Hepatocyte (in vitro differentiated cells): ENCODE measurements at regions not wholly inside any gene's neighbourhood (a gene's known extent, or its start where the extent isn't known, plus 50 kb on each side); places are given as distances from the start of the nearest gene placed in this dataset.

Experiments
- DNase-seq: peaks from one replicate; pipeline ENCODE4 v3.0.0-alpha.2; 2016; ENCODE audit warnings: low spot score
- H2AFZ ChIP-seq: fragments of 200-600 bp; sonication (generic); 2 replicates; pipeline ENCODE4 v1.6.0; 2016; ENCODE audit warnings: antibody characterized with exemption, mild to moderate bottlenecking
- H3K27ac ChIP-seq: fragments of 200-600 bp; sonication (generic); 2 replicates; pipeline ENCODE4 v1.5.1; 2016; ENCODE audit warnings: mild to moderate bottlenecking
- H3K27me3 ChIP-seq: fragments of 200-600 bp; sonication (generic); 2 replicates; pipeline ENCODE4 v1.6.1; 2016
- H3K36me3 ChIP-seq: fragments of 200-600 bp; sonication (generic); replicated peaks from 2 replicates; pipeline ENCODE4 v1.5.1; 2016; ENCODE audit warnings: low read depth; ENCODE audit not compliant: insufficient read depth
- H3K4me1 ChIP-seq: fragments of 200-600 bp; sonication (generic); 2 replicates; pipeline ENCODE4 v1.5.1; 2016; ENCODE audit warnings: mild to moderate bottlenecking, moderate library complexity; ENCODE audit not compliant: insufficient read depth
- H3K4me2 ChIP-seq: fragments of 200-600 bp; sonication (generic); 2 replicates; pipeline ENCODE4 v1.6.0; 2016
- H3K4me3 ChIP-seq: fragments of 200-600 bp; sonication (generic); 2 replicates; pipeline ENCODE4 v1.5.1; 2016; ENCODE audit warnings: mild to moderate bottlenecking
- H3K79me2 ChIP-seq: fragments of 200-600 bp; sonication (generic); 2 replicates; pipeline ENCODE4 v1.6.0; 2017; ENCODE audit warnings: mild to moderate bottlenecking
- H3K9me2 ChIP-seq: fragments of 200-600 bp; sonication (generic); replicated peaks from 2 replicates; pipeline ENCODE4 v1.6.0; 2017; ENCODE audit warnings: mild to moderate bottlenecking; ENCODE audit not compliant: insufficient read depth
- H3K9me3 ChIP-seq: fragments of 200-600 bp; sonication (generic); 2 replicates; pipeline ENCODE4 v1.5.1; 2016; ENCODE audit warnings: low read depth, mild to moderate bottlenecking
- H4K20me1 ChIP-seq: fragments of 200-600 bp; sonication (generic); 2 replicates; pipeline ENCODE4 v1.6.0; 2016; ENCODE audit warnings: mild to moderate bottlenecking; ENCODE audit not compliant: insufficient read depth, poor library complexity, severe bottlenecking
- EZH2 ChIP-seq: fragments of 200-600 bp; sonication (generic); IDR thresholded peaks from 2 replicates; pipeline ENCODE4 v1.6.1; 2016; ENCODE audit warnings: antibody characterized with exemption, mild to moderate bottlenecking, borderline replicate concordance
- EZH2phosphoT487 ChIP-seq: fragments of 200-600 bp; sonication (generic); IDR thresholded peaks from one replicate; pipeline ENCODE4 v1.6.1; 2018; ENCODE audit warnings: antibody characterized with exemption, mild to moderate bottlenecking, low read depth, moderate library complexity; ENCODE audit not compliant: unreplicated experiment, severe bottlenecking
- WGBS: methylation state at CpG from one replicate; pipeline ENCODE4 v1.1.6; 2016; ENCODE audit warnings: low lambda C conversion rate; ENCODE audit errors: missing lambda C conversion rate; 5-methylcytosine and 5-hydroxymethylcytosine counted together
- TF ChIP-seq, protein P1 (sequence below): fragments of 200-600 bp; sonication (generic); IDR thresholded peaks from 2 replicates; pipeline ENCODE4 v1.5.1; 2016; ENCODE audit warnings: antibody characterized with exemption, mild to moderate bottlenecking; ENCODE audit not compliant: poor library complexity

DNA sequence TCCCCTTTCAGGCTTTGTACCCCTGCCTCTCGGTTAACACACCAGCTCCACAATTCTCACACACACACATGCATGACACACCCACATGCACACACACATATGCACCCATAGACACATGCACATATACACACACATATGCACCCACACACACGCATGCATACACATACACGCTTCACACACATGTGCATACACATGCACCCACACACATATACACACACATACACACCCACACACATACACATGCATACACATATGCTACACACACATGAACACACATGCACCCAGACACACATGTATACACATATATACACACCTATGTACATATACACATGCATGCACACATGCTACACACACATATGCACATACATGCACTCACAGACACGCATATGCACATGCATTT, 61.7 kb upstream of the SLC25A33 start:
- H3K4me1 ChIP-seq = peaks cover 10% of the 10 kb centered on the region
- H3K27me3 ChIP-seq = no peaks in the 10 kb centered on the region
- H3K79me2 ChIP-seq = no peaks in the 10 kb centered on the region
- no peak overlapping the region for H3K4me3 ChIP-seq
- no peak for TF ChIP-seq EZH2
- no peak for TF ChIP-seq EZH2phosphoT487
- TF ChIP-seq, protein P1, sequence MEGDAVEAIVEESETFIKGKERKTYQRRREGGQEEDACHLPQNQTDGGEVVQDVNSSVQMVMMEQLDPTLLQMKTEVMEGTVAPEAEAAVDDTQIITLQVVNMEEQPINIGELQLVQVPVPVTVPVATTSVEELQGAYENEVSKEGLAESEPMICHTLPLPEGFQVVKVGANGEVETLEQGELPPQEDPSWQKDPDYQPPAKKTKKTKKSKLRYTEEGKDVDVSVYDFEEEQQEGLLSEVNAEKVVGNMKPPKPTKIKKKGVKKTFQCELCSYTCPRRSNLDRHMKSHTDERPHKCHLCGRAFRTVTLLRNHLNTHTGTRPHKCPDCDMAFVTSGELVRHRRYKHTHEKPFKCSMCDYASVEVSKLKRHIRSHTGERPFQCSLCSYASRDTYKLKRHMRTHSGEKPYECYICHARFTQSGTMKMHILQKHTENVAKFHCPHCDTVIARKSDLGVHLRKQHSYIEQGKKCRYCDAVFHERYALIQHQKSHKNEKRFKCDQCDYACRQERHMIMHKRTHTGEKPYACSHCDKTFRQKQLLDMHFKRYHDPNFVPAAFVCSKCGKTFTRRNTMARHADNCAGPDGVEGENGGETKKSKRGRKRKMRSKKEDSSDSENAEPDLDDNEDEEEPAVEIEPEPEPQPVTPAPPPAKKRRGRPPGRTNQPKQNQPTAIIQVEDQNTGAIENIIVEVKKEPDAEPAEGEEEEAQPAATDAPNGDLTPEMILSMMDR = no peak
- no peak overlapping the region for H3K4me2 ChIP-seq
- peak overlapping the region; percentile 37 for H3K27ac ChIP-seq
- 90% methylated on average over 4 of the region's 4 CpGs for WGBS
- H4K20me1 ChIP-seq = no peaks in the 10 kb centered on the region
- H3K9me3 ChIP-seq = no peaks in the 10 kb centered on the region
- DNase-seq = no peak
- no peaks in the 10 kb centered on the region for H3K9me2 ChIP-seq
- no peaks in the 10 kb centered on the region for H3K36me3 ChIP-seq
- no peak overlapping the region for H2AFZ ChIP-seq

DNA sequence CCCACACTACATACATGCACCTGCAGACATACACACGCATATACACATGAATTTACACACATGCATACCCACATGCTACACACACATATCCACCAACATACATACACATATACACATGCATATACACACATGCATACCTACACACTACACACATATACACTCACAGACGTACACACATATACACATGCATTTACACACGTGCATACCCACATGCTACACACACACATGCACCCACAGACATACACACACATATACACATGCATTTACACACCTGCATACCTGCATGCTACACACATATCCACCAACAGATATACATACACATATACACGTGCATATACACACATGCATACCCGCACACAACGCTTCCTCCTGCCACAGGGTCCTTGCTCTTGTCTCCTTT, 61.2 kb upstream of the SLC25A33 start:
- WGBS = 95% methylated on average over 6 of the region's 6 CpGs
- Histone ChIP-seq H3K27me3 (no peaks in the 10 kb centered on the region), H3K9me2 (no peaks in the 10 kb centered on the region), H3K4me2 (no peak overlapping the region), H3K27ac (no peak overlapping the region), H3K79me2 (no peaks in the 10 kb centered on the region), H3K36me3 (no peaks in the 10 kb centered on the region), H3K9me3 (no peaks in the 10 kb centered on the region), H4K20me1 (no peaks in the 10 kb centered on the region), H3K4me3 (no peak overlapping the region), H3K4me1 (peaks cover 15% of the 10 kb centered on the region), H2AFZ (no peak overlapping the region)
- no peak for TF ChIP-seq EZH2
- TF ChIP-seq, protein P1 = no peak
- no peak for TF ChIP-seq EZH2phosphoT487
- DNase-seq = no peak

DNA sequence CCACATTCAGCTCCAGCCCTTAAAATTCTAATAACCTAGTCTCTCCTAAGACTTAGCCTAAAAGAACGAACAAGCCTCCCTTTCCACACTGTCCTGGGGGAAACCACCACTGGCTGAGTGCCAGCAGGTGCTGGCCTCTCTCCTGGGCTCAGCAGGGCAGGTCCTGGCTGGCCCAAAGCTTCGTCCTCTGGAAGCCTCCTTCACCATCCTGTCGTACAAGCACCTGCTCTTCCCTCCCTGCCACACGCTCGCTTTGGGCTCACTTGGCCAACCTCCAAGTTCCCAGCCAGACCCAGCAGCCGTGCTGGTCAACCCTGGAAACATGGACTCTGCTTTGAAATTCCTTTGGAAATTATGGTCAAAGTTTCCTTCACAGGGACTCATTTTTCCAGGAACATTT, 58.2 kb upstream of the SLC25A33 start:
- Histone ChIP-seq H3K27me3 (no peaks in the 10 kb centered on the region), H3K27ac (no peak overlapping the region), H2AFZ (no peak overlapping the region), H4K20me1 (no peaks in the 10 kb centered on the region), H3K4me1 (peaks cover 10% of the 10 kb centered on the region), H3K36me3 (no peaks in the 10 kb centered on the region), H3K9me2 (no peaks in the 10 kb centered on the region), H3K4me3 (no peak overlapping the region), H3K79me2 (no peaks in the 10 kb centered on the region), H3K9me3 (no peaks in the 10 kb centered on the region), H3K4me2 (no peak overlapping the region)
- TF ChIP-seq EZH2phosphoT487 = no peak
- DNase-seq = no peak
- 85% methylated on average over 6 of the region's 6 CpGs for WGBS

DNA sequence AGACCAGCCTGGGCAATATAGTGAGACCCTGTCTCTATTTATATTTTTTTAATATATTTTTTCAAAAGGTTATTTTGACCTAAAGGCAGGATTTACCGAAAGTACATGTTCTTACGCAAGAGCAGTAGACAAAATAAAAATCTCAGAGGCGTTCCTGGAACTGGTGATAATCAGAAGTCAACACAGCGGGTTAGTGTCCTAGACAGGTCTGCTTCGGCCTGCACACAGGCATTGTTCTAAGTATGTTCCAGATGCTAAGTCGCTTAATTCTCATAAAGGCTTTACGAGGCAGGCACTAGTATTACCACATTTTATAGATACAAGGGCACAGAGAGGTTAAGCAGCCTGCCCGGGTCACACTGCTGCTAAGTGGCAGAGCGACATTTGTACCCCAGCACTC, 56.9 kb upstream of the SLC25A33 start:
- H3K27me3 ChIP-seq = no peaks in the 10 kb centered on the region
- 49% methylated on average over 9 of the region's 9 CpGs for WGBS
- no peaks in the 10 kb centered on the region for H3K9me2 ChIP-seq
- no peak overlapping the region for H2AFZ ChIP-seq
- H3K36me3 ChIP-seq = no peaks in the 10 kb centered on the region
- TF ChIP-seq EZH2 (no peak), EZH2phosphoT487 (no peak)
- TF ChIP-seq, protein P1 = no peak
- peaks cover 10% of the 10 kb centered on the region for H3K4me1 ChIP-seq
- peak overlapping the region; percentile 9 for H3K27ac ChIP-seq
- H4K20me1 ChIP-seq = no peaks in the 10 kb centered on the region
- H3K79me2 ChIP-seq = no peaks in the 10 kb centered on the region
- no peak overlapping the region for H3K4me3 ChIP-seq
- DNase-seq = no peak
- no peak overlapping the region for H3K4me2 ChIP-seq
- H3K9me3 ChIP-seq = no peaks in the 10 kb centered on the region
